PC-3 (cell line): ENCODE measurements at regions not wholly inside any gene's neighbourhood (a gene's known extent, or its start where the extent isn't known, plus 50 kb on each side); places are given as distances from the start of the nearest gene placed in this dataset.
"Not testable (repeated sequence)": the region's sequence is repeated elsewhere in the genome, so short reads cannot be mapped to it uniquely, and the experiment has no call there.

ENCODE experiments used
- ATAC-seq: fragments of 200-7000 bp; cut with Tn5 transposase; 2 replicates; pipeline ENCODE4 v1.9.1; 2020; ENCODE audit warnings: mild to moderate bottlenecking, moderate library complexity
- BruUV-seq: library from RNA; stranded (reverse); fragments of 400-500 nt; replicated peaks from 2 replicates; lab custom pipeline; 2021; lab: Mats Ljungman, UMichigan
- CTCF ChIA-PET: fragments of 300-600 bp; sonication (Branson Sonifier 250); formaldehyde crosslinking; loops from one replicate; lab custom pipeline; 2022; ENCODE audit warnings: antibody characterized with exemption; lab: Charles Lee
- POLR2A ChIA-PET: fragments of 300-600 bp; sonication (Branson Sonifier 250); formaldehyde crosslinking; loops from one replicate; lab custom pipeline; 2022; ENCODE audit warnings: antibody characterized with exemption; ENCODE audit not compliant: unreplicated experiment; lab: Charles Lee
- DNase-seq: peaks from one replicate; pipeline ENCODE4 v3.0.0-alpha.2; 2015
- H2AFZ ChIP-seq: fragments of 300-600 bp; sonication (generic); 2 replicates; pipeline ENCODE4 v1.6.0; 2016; ENCODE audit warnings: antibody characterized with exemption, low read length
- H3F3A ChIP-seq: fragments of 300-600 bp; sonication (generic); one replicate; pipeline ENCODE4 v1.6.0; 2017; ENCODE audit warnings: antibody characterized with exemption, low read length, control low read depth, mild to moderate bottlenecking; ENCODE audit not compliant: unreplicated experiment
- H3K27ac ChIP-seq: fragments of 300-600 bp; sonication (generic); 2 replicates; pipeline ENCODE4 v1.5.1; 2016; ENCODE audit warnings: mild to moderate bottlenecking, low read length
- H3K27me3 ChIP-seq: fragments of 300-600 bp; sonication (generic); 2 replicates; pipeline ENCODE4 v1.6.1; 2016; ENCODE audit warnings: low read length, mixed read lengths
- H3K36me3 ChIP-seq: fragments of 300-600 bp; sonication (generic); 2 replicates; pipeline ENCODE4 v1.6.1; 2016; ENCODE audit warnings: low read depth, mixed run types, low read length, mixed read lengths
- H3K4me1 ChIP-seq: fragments of 300-600 bp; sonication (generic); 2 replicates; pipeline ENCODE4 v1.5.1; 2016; ENCODE audit warnings: low read length; ENCODE audit not compliant: insufficient read depth
- H3K4me2 ChIP-seq: fragments of 300-600 bp; sonication (generic); 2 replicates; pipeline ENCODE4 v1.6.0; 2016; ENCODE audit warnings: low read length
- H3K4me3 ChIP-seq: fragments of 300-600 bp; sonication (generic); 2 replicates; pipeline ENCODE4 v1.5.1; 2016; ENCODE audit warnings: mild to moderate bottlenecking, low read length, mixed read lengths
- H3K79me2 ChIP-seq: fragments of 300-600 bp; sonication (generic); 2 replicates; pipeline ENCODE4 v1.6.1; 2017; ENCODE audit warnings: low read length, mixed read lengths
- H3K9ac ChIP-seq: fragments of 300-600 bp; sonication (generic); 2 replicates; pipeline ENCODE4 v1.6.0; 2016; ENCODE audit warnings: mild to moderate bottlenecking, low read length
- H3K9me2 ChIP-seq: fragments of 300-600 bp; sonication (generic); replicated peaks from 2 replicates; pipeline ENCODE4 v1.6.1; 2016; ENCODE audit warnings: mixed run types, low read length, mixed read lengths
- H3K9me3 ChIP-seq: fragments of 300-600 bp; sonication (generic); 2 replicates; pipeline ENCODE4 v1.6.1; 2016; ENCODE audit warnings: low read length, mixed read lengths
- H4K20me1 ChIP-seq: fragments of 300-600 bp; sonication (generic); 2 replicates; pipeline ENCODE4 v1.6.1; 2016; ENCODE audit warnings: low read length, mixed read lengths
- EZH2 ChIP-seq: fragments of 300-600 bp; sonication (generic); IDR thresholded peaks from one replicate; pipeline ENCODE4 v1.6.1; 2017; ENCODE audit warnings: antibody characterized with exemption, mild to moderate bottlenecking, low read length; ENCODE audit not compliant: unreplicated experiment
- EZH2phosphoT487 ChIP-seq: fragments of 300-600 bp; sonication (generic); IDR thresholded peaks from 2 replicates; pipeline ENCODE4 v1.6.1; 2018; ENCODE audit warnings: mild to moderate bottlenecking, antibody characterized with exemption, low read length, borderline replicate concordance
- intact Hi-C: fragments of 100-400 bp; cut with micrococcal nuclease; formaldehyde crosslinking; loops from 2 replicates; pipeline ENCODE4 v1.9.0; 2023
- TF ChIP-seq, protein P1 (sequence below): fragments of 300-600 bp; sonication (generic); conservative IDR thresholded peaks from 2 replicates; pipeline ENCODE4 v1.5.1; 2017; ENCODE audit warnings: antibody characterized with exemption, low read depth, mild to moderate bottlenecking, low read length

DNA sequence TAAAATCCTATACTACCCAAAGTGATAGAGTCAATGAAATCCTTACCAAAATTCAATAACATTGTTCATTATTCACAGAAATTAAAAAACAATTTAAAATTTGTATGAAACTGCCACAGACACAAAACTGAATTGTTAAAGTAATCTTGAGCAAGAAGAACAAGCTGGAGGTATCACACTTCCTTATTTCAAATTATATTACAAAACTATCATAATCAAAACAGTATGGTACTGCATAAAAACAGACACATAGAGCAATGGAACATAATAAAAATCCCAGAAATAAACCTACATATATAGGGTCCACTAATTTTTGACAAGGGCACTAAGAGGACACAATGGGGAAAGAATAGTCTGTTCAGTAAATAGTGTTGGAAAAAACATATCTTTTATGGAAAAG, 316.2 kb downstream of the PTPRC start:
- TF ChIP-seq EZH2 (no peak), EZH2phosphoT487 (no peak)
- Histone ChIP-seq H3K9me3 (no peaks in the 10 kb centered on the region), H3K27me3 (no peaks in the 10 kb centered on the region), H3K9ac (no peak overlapping the region), H3K79me2 (no peaks in the 10 kb centered on the region), H4K20me1 (no peaks in the 10 kb centered on the region), H3F3A (no peaks in the 10 kb centered on the region), H3K4me2 (no peak overlapping the region), H3K36me3 (no peaks in the 10 kb centered on the region), H3K9me2 (no peaks in the 10 kb centered on the region), H3K27ac (no peak overlapping the region), H3K4me1 (no peaks in the 10 kb centered on the region), H2AFZ (no peak overlapping the region), H3K4me3 (no peak overlapping the region)
- DNase-seq, result no peak
- intact Hi-C loops, result no loop called here
- CTCF ChIA-PET, result no interaction called here
- no TSS peak for BruUV-seq
- no peak for ATAC-seq
- POLR2A ChIA-PET, result no interaction called here

DNA sequence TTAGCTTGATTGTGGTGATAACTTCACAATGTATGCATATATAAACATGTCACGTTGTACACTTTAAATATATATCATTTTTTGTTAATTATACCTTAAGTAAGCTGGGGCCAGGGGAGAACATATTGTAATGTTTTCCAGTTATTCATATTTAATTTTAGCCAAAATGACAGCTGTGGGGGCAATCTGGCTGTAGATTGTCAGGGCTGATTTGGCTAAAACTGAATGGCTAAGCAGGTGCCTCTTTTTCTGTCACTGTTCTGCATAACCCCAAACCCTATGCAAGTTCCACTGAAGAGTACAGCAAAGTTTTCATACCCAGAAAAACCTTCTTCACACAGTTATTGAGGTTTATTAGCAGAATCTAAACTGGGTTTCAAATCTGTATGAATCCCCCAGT, 318.2 kb downstream of the PTPRC start:
- CTCF ChIA-PET, result no interaction called here
- Histone ChIP-seq H3K9me2 (no peaks in the 10 kb centered on the region), H4K20me1 (no peaks in the 10 kb centered on the region), H3K27me3 (no peaks in the 10 kb centered on the region), H2AFZ (no peak overlapping the region), H3K79me2 (no peaks in the 10 kb centered on the region), H3K27ac (no peak overlapping the region), H3K4me3 (no peak overlapping the region), H3K36me3 (no peaks in the 10 kb centered on the region), H3K4me2 (no peak overlapping the region), H3K4me1 (no peaks in the 10 kb centered on the region), H3K9me3 (no peaks in the 10 kb centered on the region), H3F3A (no peaks in the 10 kb centered on the region), H3K9ac (no peak overlapping the region)
- no TSS peak for BruUV-seq
- TF ChIP-seq EZH2phosphoT487 (no peak), EZH2 (no peak)
- intact Hi-C loops, result no loop called here
- POLR2A ChIA-PET, result no interaction called here
- ATAC-seq, result no peak
- no peak for DNase-seq

DNA sequence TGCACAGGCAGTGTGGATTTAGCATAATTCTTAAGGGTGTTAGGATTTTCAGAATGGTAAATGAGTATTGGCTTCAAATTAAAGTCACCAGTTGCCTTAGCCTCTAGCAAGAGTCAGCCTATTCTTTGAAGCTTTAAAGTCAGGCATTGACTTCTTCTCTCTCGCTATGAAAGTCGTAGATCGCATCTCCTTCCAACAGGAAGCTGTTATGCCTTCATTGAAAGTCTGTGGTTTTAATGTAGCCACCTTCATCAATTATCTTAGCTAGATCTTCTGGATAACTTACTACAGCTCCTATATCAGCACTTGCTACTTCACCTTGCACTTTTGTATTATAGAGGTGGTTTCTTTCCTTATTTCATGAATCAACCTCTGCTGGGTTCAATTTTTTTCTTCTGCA, 320.2 kb downstream of the PTPRC start:
- intact Hi-C loops, result no loop called here
- Histone ChIP-seq H2AFZ (no peak overlapping the region), H3K27ac (no peak overlapping the region), H3K9ac (no peak overlapping the region), H3K4me2 (no peak overlapping the region), H4K20me1 (no peaks in the 10 kb centered on the region), H3K9me2 (no peaks in the 10 kb centered on the region), H3K36me3 (no peaks in the 10 kb centered on the region), H3K79me2 (no peaks in the 10 kb centered on the region), H3K9me3 (no peaks in the 10 kb centered on the region), H3F3A (no peaks in the 10 kb centered on the region), H3K27me3 (no peaks in the 10 kb centered on the region), H3K4me3 (no peak overlapping the region), H3K4me1 (no peaks in the 10 kb centered on the region)
- ATAC-seq (no peak), DNase-seq (no peak)
- no TSS peak for BruUV-seq
- CTCF ChIA-PET, result no interaction called here
- TF ChIP-seq, protein P1, sequence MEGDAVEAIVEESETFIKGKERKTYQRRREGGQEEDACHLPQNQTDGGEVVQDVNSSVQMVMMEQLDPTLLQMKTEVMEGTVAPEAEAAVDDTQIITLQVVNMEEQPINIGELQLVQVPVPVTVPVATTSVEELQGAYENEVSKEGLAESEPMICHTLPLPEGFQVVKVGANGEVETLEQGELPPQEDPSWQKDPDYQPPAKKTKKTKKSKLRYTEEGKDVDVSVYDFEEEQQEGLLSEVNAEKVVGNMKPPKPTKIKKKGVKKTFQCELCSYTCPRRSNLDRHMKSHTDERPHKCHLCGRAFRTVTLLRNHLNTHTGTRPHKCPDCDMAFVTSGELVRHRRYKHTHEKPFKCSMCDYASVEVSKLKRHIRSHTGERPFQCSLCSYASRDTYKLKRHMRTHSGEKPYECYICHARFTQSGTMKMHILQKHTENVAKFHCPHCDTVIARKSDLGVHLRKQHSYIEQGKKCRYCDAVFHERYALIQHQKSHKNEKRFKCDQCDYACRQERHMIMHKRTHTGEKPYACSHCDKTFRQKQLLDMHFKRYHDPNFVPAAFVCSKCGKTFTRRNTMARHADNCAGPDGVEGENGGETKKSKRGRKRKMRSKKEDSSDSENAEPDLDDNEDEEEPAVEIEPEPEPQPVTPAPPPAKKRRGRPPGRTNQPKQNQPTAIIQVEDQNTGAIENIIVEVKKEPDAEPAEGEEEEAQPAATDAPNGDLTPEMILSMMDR, result no peak
- TF ChIP-seq EZH2phosphoT487, result no peak
- TF ChIP-seq EZH2, result no peak
- POLR2A ChIA-PET, result no interaction called here

DNA sequence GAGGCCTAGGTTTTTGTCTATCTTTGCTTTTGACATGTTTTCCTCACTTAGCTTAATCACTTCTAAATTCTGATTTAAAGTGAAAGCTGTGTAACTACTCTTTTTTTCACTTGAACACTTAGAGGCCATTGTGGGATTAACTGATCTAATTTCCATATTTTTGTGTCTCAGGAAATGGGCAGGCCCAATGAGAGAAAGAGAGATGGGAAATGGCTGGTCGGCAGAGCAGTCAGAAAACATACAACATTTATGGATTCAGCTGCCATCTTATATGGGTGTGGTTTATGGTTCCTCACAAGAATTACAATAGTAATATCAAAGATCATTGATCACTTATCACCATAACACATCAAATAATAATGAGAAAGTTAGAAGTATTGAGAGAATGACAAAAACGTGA, 320.8 kb downstream of the PTPRC start:
- no peaks in the 10 kb centered on the region for H3K79me2 ChIP-seq
- no TSS peak for BruUV-seq
- no peak overlapping the region for H3K4me2 ChIP-seq
- H3K9me2 ChIP-seq, result no peaks in the 10 kb centered on the region
- H3K9me3 ChIP-seq, result no peaks in the 10 kb centered on the region
- H3F3A ChIP-seq, result no peaks in the 10 kb centered on the region
- no peak for ATAC-seq
- H3K27me3 ChIP-seq, result no peaks in the 10 kb centered on the region
- no peak overlapping the region for H3K4me3 ChIP-seq
- 0 out of 2 replicates have a peak overlapping the region, but pooled peaks have one; percentile 26 for H2AFZ ChIP-seq
- no peaks in the 10 kb centered on the region for H4K20me1 ChIP-seq
- no peaks in the 10 kb centered on the region for H3K36me3 ChIP-seq
- ChIA-PET POLR2A (no interaction called here), CTCF (no interaction called here)
- H3K27ac ChIP-seq, result no peak overlapping the region
- no peak overlapping the region for H3K9ac ChIP-seq
- no peaks in the 10 kb centered on the region for H3K4me1 ChIP-seq
- intact Hi-C loops, result no loop called here
- TF ChIP-seq EZH2phosphoT487 (no peak), EZH2 (no peak)
- TF ChIP-seq, protein P1, result no peak
- DNase-seq, result no peak

DNA sequence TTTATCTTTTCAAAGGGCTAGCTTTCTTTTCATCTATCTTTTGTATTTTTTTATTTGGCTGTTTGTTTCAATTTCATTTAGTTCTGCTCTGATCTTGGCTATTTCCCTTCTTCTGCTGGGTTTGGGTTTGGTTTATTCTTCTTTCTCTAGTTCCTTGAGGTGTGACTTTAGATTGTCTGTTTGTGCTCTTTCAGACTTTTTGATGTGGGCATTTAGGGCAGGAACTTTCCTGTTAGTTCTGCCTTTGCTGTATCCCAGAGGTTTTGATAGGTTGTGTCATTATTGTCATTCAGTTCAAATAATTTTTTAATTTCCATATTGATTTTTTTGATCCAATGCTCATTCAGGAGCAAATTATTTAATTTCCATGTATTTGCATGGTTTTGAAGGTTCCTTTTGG, 325.0 kb downstream of the PTPRC start:
- H3K9ac ChIP-seq, H3K4me2 ChIP-seq, H3K36me3 ChIP-seq, intact Hi-C loops, H3K9me3 ChIP-seq, ATAC-seq, POLR2A ChIA-PET, H2AFZ ChIP-seq, H3K79me2 ChIP-seq, H3K4me3 ChIP-seq, H3F3A ChIP-seq, H3K27me3 ChIP-seq, DNase-seq, H3K9me2 ChIP-seq, H4K20me1 ChIP-seq, H3K4me1 ChIP-seq, H3K27ac ChIP-seq, BruUV-seq, CTCF ChIA-PET: not testable (repeated sequence)
